ENCODE measurements at regions not wholly inside any gene's neighbourhood (a gene's known extent, or its start where the extent isn't known, plus 50 kb on each side); places are given as distances from the start of the nearest gene placed in this dataset.
A peak's percentile ranks its signal among the peaks of the same experiment; 100 is the strongest.

- no peak for FAIRE-seq
Observed at GRCh38 chr16:35325936-35326335, 1866.5 kb downstream of the TP53TG3F start.

More at GRCh38 chr16:35325936-35326335, 1866.5 kb downstream of the TP53TG3F start:
- no peak for TF ChIP-seq ZNF146 (CRISPR knock-in tag; IDR thresholded peaks at IDR 0.05; ENCODE audit: unreplicated experiment)
- TF ChIP-seq COPS2 (conservative IDR thresholded peaks at IDR 0.05), result no peak
- TF ChIP-seq ZNF316 (IDR thresholded peaks at IDR 0.05), result peak; percentile 53; the same call in 1 of the 2 replicates
- TF ChIP-seq SMC3 (conservative IDR thresholded peaks at IDR 0.05; ENCODE audit: insufficient read depth, low read depth, low read length), result no peak
- TF ChIP-seq SRSF1 (IDR thresholded peaks at IDR 0.05; ENCODE audit: low read depth, low read length), result no peak
- TF ChIP-seq, protein P1, sequence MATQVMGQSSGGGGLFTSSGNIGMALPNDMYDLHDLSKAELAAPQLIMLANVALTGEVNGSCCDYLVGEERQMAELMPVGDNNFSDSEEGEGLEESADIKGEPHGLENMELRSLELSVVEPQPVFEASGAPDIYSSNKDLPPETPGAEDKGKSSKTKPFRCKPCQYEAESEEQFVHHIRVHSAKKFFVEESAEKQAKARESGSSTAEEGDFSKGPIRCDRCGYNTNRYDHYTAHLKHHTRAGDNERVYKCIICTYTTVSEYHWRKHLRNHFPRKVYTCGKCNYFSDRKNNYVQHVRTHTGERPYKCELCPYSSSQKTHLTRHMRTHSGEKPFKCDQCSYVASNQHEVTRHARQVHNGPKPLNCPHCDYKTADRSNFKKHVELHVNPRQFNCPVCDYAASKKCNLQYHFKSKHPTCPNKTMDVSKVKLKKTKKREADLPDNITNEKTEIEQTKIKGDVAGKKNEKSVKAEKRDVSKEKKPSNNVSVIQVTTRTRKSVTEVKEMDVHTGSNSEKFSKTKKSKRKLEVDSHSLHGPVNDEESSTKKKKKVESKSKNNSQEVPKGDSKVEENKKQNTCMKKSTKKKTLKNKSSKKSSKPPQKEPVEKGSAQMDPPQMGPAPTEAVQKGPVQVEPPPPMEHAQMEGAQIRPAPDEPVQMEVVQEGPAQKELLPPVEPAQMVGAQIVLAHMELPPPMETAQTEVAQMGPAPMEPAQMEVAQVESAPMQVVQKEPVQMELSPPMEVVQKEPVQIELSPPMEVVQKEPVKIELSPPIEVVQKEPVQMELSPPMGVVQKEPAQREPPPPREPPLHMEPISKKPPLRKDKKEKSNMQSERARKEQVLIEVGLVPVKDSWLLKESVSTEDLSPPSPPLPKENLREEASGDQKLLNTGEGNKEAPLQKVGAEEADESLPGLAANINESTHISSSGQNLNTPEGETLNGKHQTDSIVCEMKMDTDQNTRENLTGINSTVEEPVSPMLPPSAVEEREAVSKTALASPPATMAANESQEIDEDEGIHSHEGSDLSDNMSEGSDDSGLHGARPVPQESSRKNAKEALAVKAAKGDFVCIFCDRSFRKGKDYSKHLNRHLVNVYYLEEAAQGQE (IDR thresholded peaks at IDR 0.05; ENCODE audit: borderline replicate concordance), result no peak
- TF ChIP-seq, protein P1 (CRISPR knock-in tag; IDR thresholded peaks at IDR 0.05; ENCODE audit: low read depth), result no peak
- no peak for TF ChIP-seq MECOM (CRISPR knock-in tag; IDR thresholded peaks at IDR 0.05)
- no peak for TF ChIP-seq ETS1 (conservative IDR thresholded peaks at IDR 0.05; ENCODE audit: control insufficient read depth, low read depth, low read length)
- TF ChIP-seq TFAP4 (CRISPR knock-in tag; IDR thresholded peaks at IDR 0.05; ENCODE audit: borderline replicate concordance), result no peak
- TF ChIP-seq C11orf30 (IDR thresholded peaks at IDR 0.05; ENCODE audit: low read depth), result 0 out of 2 replicates have a peak, but pooled peaks have one; percentile 5
- no peak for TF ChIP-seq ATF2 (CRISPR knock-in tag; IDR thresholded peaks at IDR 0.05)
- no peaks in the 10 kb centered on the region for H3K36me3 ChIP-seq (ENCODE audit: control insufficient read depth, insufficient read depth, low read length)
- no peak for DNase-seq (ENCODE audit: extremely low read depth in 1 of 4, low spot score in 3 of 4)
- in situ Hi-C loops (cut with MboI), result no loop called here
- H3K9me1 ChIP-seq (ENCODE audit: control insufficient read depth, insufficient read depth, low read length), result no peaks in the 10 kb centered on the region
- no peaks in the 10 kb centered on the region for H3K4me1 ChIP-seq (replicated peaks in 1 of 2; ENCODE audit: control insufficient read depth in 2 of 2, insufficient read depth in 2 of 2, low read length in 2 of 2)
- no peak overlapping the region for H3K4me3 ChIP-seq
- ChIA-PET CTCF (ENCODE audit: low intra/inter-chr PET ratio) (no interaction called here), POLR2A (no interaction called here)
- no peak overlapping the region for H3K4me2 ChIP-seq (ENCODE audit: insufficient read depth, low read length)
- no peaks in the 10 kb centered on the region for H4K20me1 ChIP-seq (replicated peaks; ENCODE audit: control insufficient read depth, insufficient read depth, low read length)
- H3K9me3 ChIP-seq (replicated peaks; ENCODE audit: control insufficient read depth, insufficient read depth, low read depth, low read length), result no peaks in the 10 kb centered on the region
- no peaks in the 10 kb centered on the region for H3K27me3 ChIP-seq (ENCODE audit: control insufficient read depth in 2 of 2, insufficient read depth in 2 of 2, low read length in 2 of 2)
- no TSS peak for BruUV-seq (replicated peaks)
- H3K79me2 ChIP-seq (ENCODE audit: control insufficient read depth, insufficient read depth, low read length), result no peaks in the 10 kb centered on the region
- ATAC-seq, result no peak
- intact Hi-C loops (cut with micrococcal nuclease), result no loop called here
- H2AFZ ChIP-seq (ENCODE audit: low read depth, low read length), result no peak overlapping the region
- no peak overlapping the region for H3K9ac ChIP-seq (ENCODE audit: insufficient read depth in 1 of 2, low read depth in 2 of 2, low read length in 2 of 2)
- WGBS (ENCODE audit: insufficient coverage, low coverage, missing lambda C conversion rate), result 2% methylated on average over 3 of the region's 3 CpGs
- H3K27ac ChIP-seq (ENCODE audit: extremely low read depth, low read depth, low read length), result no peak overlapping the region

Measured in K562 (cell line).